ENCODE measurements at regions not wholly inside any gene's neighbourhood (a gene's known extent, or its start where the extent isn't known, plus 50 kb on each side); places are given as distances from the start of the nearest gene placed in this dataset.

DNA sequence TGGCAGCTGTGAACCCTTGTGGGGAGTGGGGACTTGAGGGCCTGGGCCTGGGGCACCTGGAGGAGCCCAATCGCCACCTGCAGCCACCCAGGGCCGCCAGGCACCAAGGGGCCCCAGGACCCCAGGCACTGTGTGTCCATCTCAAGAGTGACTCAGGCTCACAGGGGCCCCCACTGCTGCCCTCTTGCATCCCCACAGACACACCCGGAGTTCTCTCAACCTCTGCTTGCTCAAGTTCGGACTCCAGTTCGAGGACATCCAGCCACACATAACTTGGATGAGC, 51.9 kb downstream of the MRPL36 start (continued):
- TF ChIP-seq PBX3 (IDR thresholded peaks at IDR 0.05) (no peak), ZBTB33 (IDR thresholded peaks at IDR 0.05; ENCODE audit: borderline replicate concordance, low read depth) (no peak)

DNA sequence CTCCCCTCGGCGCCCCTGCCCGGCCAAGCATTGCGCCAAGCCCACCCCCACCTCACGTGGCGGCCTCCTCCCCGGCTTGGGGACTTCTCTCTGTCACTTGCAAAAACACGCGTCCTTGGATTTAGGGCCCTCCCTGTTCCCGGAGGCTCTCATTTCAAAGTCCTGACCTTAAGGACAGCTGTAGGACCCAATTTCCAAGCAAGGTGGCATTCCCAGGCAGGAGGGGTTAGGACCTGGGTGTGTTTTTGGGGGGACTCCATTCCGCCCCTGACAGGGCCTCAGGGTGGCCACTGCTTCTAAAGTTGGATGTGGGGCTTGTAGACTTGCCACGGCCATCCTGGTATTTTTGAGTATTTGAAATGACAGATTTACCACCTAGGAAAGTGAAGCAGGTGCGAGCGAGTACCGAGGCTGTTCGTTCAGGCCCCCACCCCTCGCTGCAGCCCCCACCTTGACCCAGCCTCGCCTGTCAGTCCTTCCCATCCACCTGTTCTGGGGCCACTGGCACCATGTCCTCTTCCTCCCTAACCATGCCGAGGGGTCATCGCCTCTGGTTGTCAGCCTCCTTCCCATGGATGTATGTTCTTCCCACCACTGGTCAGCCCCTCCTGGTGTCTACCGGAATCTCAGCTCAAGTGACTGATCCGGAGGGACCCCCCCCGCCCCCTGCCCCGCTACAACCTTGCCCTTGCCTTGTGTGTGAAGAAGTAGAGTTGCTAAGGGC, 52.4 kb downstream of the MRPL36 start:
- Histone ChIP-seq H3K9ac (no peak overlapping the region), H2AFZ (ENCODE audit: low read depth) (no peak overlapping the region), H3K36me3 (replicated peaks in 1 of 2; ENCODE audit: control insufficient read depth in 1 of 2, insufficient read depth in 2 of 2, low read length in 1 of 2) (no peaks in the 10 kb centered on the region), H3K9me2 (no peaks in the 10 kb centered on the region), H3F3A (replicated peaks; ENCODE audit: insufficient read depth) (no peaks in the 10 kb centered on the region), H3K4me2 (no peak overlapping the region), H3K4me3 (ENCODE audit: low read depth in 2 of 2, low read length in 1 of 2) (no peak overlapping the region), H4K20me1 (ENCODE audit: insufficient read depth) (no peaks in the 10 kb centered on the region), H3K27me3 (ENCODE audit: insufficient read depth) (peaks cover 64% of the 10 kb centered on the region), H3K79me2 (ENCODE audit: insufficient read depth) (no peaks in the 10 kb centered on the region), H3K27ac (ENCODE audit: low read depth in 2 of 2, low read length in 1 of 2) (no peak overlapping the region), H3K4me1 (ENCODE audit: control insufficient read depth in 1 of 2, insufficient read depth in 2 of 2, low read depth in 1 of 2, low read length in 1 of 2) (no peaks in the 10 kb centered on the region), H3K9me3 (no peaks in the 10 kb centered on the region)
- ChIA-PET POLR2A (no interaction called here), CTCF (no interaction called here)
- WGBS (ENCODE audit: low lambda C conversion rate) = 11% methylated on average over 20 of the region's 24 CpGs
- no peak for TF ChIP-seq SMC3 (IDR thresholded peaks at IDR 0.05; ENCODE audit: low read depth, low read length)
- TF ChIP-seq NRF1 (IDR thresholded peaks at IDR 0.05; ENCODE audit: low read depth, low read length) = no peak
- no peak for TF ChIP-seq RAD21 (IDR thresholded peaks at IDR 0.05; ENCODE audit: low read length)
- TF ChIP-seq FOXJ3 (CRISPR knock-in tag; IDR thresholded peaks at IDR 0.05) = no peak
- TF ChIP-seq FOSL2 (IDR thresholded peaks at IDR 0.05; ENCODE audit: borderline replicate concordance, low read depth) = no peak
- no peak for TF ChIP-seq EP300 (IDR thresholded peaks at IDR 0.05; ENCODE audit: borderline replicate concordance in 1 of 2, low read depth in 1 of 2, low read length in 1 of 2)
- no peak for TF ChIP-seq EZH2phosphoT487 (IDR thresholded peaks at IDR 0.05; ENCODE audit: borderline replicate concordance, low read depth)
- no peak for TF ChIP-seq POLR2AphosphoS5 (IDR thresholded peaks at IDR 0.05; ENCODE audit: low read depth, low read length)
- no peak for TF ChIP-seq JUND (IDR thresholded peaks at IDR 0.05)
- no peak for DNase-seq

- CTCF ChIA-PET = no interaction called here
- Histone ChIP-seq H4K20me1 (ENCODE audit: insufficient read depth) (no peaks in the 10 kb centered on the region), H2AFZ (ENCODE audit: low read depth) (no peak overlapping the region), H3K9me3 (no peaks in the 10 kb centered on the region), H3K36me3 (replicated peaks in 1 of 2; ENCODE audit: control insufficient read depth in 1 of 2, insufficient read depth in 2 of 2, low read length in 1 of 2) (no peaks in the 10 kb centered on the region), H3F3A (replicated peaks; ENCODE audit: insufficient read depth) (no peaks in the 10 kb centered on the region), H3K9ac (no peak overlapping the region), H3K27me3 (ENCODE audit: insufficient read depth) (peaks cover 64% of the 10 kb centered on the region), H3K4me3 (ENCODE audit: low read depth in 2 of 2, low read length in 1 of 2) (no peak overlapping the region), H3K4me2 (no peak overlapping the region), H3K9me2 (no peaks in the 10 kb centered on the region), H3K4me1 (ENCODE audit: control insufficient read depth in 1 of 2, insufficient read depth in 2 of 2, low read depth in 1 of 2, low read length in 1 of 2) (no peaks in the 10 kb centered on the region), H3K27ac (ENCODE audit: low read depth in 2 of 2, low read length in 1 of 2) (no peak overlapping the region), H3K79me2 (ENCODE audit: insufficient read depth) (no peaks in the 10 kb centered on the region)
- POLR2A ChIA-PET = no interaction called here
- DNase-seq = no peak
- TF ChIP-seq, protein P1, sequence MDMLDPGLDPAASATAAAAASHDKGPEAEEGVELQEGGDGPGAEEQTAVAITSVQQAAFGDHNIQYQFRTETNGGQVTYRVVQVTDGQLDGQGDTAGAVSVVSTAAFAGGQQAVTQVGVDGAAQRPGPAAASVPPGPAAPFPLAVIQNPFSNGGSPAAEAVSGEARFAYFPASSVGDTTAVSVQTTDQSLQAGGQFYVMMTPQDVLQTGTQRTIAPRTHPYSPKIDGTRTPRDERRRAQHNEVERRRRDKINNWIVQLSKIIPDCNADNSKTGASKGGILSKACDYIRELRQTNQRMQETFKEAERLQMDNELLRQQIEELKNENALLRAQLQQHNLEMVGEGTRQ (IDR thresholded peaks at IDR 0.05; ENCODE audit: borderline replicate concordance, low read depth, low read length) = no peak
- TF ChIP-seq EP300 (IDR thresholded peaks at IDR 0.05; ENCODE audit: borderline replicate concordance in 1 of 2, low read depth in 1 of 2, low read length in 1 of 2) (no peak), GABPA (IDR thresholded peaks at IDR 0.05; ENCODE audit: low read depth) (no peak), RCOR1 (IDR thresholded peaks at IDR 0.05; ENCODE audit: low read length) (no peak), REST (IDR thresholded peaks at IDR 0.05; ENCODE audit: low read depth, low read length) (no peak), YY1 (IDR thresholded peaks at IDR 0.05; ENCODE audit: low read depth) (no peak), ELF1 (IDR thresholded peaks at IDR 0.05) (no peak)
- WGBS (ENCODE audit: low lambda C conversion rate) = 28% methylated on average over 30 of the region's 63 CpGs
These were observed 53.1 kb downstream of the MRPL36 start for GRCh38 chr5:1746371-1747078.
